ENCODE measurements at regions not wholly inside any gene's neighbourhood (a gene's known extent, or its start where the extent isn't known, plus 50 kb on each side); places are given as distances from the start of the nearest gene placed in this dataset.

DNA sequence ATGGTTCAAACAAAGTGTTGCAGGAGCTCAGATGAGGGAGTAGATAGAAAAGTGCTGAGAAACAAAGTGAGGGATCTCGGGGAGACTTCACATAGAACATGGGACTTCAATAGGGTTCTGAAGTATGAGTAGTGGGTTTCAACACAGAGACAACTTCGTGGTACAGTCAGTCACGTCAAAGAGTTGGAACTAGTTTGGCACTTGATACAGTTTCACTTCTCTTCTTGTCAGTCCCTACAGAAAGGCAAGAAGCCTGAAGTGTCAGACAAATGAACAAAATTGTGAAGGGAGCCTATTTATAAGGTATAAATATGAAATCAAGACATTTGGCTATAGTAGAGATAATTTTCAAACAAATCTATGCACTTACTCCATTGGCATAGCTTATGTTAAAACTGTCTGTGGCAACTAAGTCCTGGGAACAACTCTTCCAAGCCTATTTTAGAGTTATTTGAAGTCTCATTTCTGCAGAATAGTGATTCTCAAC lies 338.0 kb downstream of the TDRD15 start:
- TF ChIP-seq STAG1 (CRISPR knock-in tag; IDR thresholded peaks at IDR 0.05) (no peak), ZNF263 (CRISPR knock-in tag; IDR thresholded peaks at IDR 0.05) (no peak), BCLAF1 (IDR thresholded peaks at IDR 0.05) (no peak), ZNF720 (CRISPR knock-in tag; IDR thresholded peaks at IDR 0.05) (no peak), JUND (CRISPR knock-in tag; IDR thresholded peaks at IDR 0.05) (no peak), EZH2 (conservative IDR thresholded peaks at IDR 0.05; ENCODE audit: low read depth, low read length) (no peak), SRF (IDR thresholded peaks at IDR 0.05; ENCODE audit: low read depth, low read length) (no peak), ERF (CRISPR knock-in tag; IDR thresholded peaks at IDR 0.05) (no peak)
- TF ChIP-seq, protein P1, sequence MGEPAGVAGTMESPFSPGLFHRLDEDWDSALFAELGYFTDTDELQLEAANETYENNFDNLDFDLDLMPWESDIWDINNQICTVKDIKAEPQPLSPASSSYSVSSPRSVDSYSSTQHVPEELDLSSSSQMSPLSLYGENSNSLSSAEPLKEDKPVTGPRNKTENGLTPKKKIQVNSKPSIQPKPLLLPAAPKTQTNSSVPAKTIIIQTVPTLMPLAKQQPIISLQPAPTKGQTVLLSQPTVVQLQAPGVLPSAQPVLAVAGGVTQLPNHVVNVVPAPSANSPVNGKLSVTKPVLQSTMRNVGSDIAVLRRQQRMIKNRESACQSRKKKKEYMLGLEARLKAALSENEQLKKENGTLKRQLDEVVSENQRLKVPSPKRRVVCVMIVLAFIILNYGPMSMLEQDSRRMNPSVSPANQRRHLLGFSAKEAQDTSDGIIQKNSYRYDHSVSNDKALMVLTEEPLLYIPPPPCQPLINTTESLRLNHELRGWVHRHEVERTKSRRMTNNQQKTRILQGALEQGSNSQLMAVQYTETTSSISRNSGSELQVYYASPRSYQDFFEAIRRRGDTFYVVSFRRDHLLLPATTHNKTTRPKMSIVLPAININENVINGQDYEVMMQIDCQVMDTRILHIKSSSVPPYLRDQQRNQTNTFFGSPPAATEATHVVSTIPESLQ (CRISPR knock-in tag; conservative IDR thresholded peaks at IDR 0.05) = no peak
- TF ChIP-seq, protein P2, sequence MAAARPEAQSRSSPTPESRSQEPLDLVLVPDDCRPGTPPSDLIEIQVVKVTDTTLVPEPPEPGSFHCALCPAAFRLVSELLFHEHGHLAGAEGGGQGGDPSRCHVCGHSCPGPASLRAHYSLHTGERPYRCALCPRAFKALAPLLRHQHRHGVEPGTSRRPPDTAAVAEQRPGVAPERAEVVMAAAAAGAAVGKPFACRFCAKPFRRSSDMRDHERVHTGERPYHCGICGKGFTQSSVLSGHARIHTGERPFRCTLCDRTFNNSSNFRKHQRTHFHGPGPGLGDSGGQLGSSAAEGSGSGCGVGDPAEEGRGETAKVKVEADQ (CRISPR knock-in tag; IDR thresholded peaks at IDR 0.05; ENCODE audit: borderline replicate concordance) = no peak
- TF ChIP-seq, protein P3, sequence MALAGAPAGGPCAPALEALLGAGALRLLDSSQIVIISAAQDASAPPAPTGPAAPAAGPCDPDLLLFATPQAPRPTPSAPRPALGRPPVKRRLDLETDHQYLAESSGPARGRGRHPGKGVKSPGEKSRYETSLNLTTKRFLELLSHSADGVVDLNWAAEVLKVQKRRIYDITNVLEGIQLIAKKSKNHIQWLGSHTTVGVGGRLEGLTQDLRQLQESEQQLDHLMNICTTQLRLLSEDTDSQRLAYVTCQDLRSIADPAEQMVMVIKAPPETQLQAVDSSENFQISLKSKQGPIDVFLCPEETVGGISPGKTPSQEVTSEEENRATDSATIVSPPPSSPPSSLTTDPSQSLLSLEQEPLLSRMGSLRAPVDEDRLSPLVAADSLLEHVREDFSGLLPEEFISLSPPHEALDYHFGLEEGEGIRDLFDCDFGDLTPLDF (CRISPR knock-in tag; IDR thresholded peaks at IDR 0.05) = no peak
- TF ChIP-seq, protein P4, sequence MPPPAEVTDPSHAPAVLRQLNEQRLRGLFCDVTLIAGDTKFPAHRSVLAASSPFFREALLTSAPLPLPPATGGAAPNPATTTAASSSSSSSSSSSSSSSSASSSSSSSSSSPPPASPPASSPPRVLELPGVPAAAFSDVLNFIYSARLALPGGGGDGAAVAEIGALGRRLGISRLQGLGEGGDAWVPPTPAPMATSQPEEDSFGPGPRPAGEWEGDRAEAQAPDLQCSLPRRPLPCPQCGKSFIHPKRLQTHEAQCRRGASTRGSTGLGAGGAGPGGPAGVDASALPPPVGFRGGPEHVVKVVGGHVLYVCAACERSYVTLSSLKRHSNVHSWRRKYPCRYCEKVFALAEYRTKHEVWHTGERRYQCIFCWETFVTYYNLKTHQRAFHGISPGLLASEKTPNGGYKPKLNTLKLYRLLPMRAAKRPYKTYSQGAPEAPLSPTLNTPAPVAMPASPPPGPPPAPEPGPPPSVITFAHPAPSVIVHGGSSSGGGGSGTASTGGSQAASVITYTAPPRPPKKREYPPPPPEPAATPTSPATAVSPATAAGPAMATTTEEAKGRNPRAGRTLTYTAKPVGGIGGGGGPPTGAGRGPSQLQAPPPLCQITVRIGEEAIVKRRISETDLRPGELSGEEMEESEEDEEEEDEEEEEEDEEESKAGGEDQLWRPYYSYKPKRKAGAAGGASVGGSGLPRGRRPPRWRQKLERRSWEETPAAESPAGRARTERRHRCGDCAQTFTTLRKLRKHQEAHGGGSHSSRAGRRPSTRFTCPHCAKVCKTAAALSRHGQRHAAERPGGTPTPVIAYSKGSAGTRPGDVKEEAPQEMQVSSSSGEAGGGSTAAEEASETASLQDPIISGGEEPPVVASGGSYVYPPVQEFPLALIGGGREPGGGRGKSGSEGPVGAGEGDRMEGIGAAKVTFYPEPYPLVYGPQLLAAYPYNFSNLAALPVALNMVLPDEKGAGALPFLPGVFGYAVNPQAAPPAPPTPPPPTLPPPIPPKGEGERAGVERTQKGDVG (CRISPR knock-in tag; IDR thresholded peaks at IDR 0.05; ENCODE audit: borderline replicate concordance) = no peak

All from HepG2 (cell line).